Endothelial cell of umbilical vein (primary cell): ENCODE measurements at regions not wholly inside any gene's neighbourhood (a gene's known extent, or its start where the extent isn't known, plus 50 kb on each side); places are given as distances from the start of the nearest gene placed in this dataset.

Experiments used
- BruUV-seq: library from RNA; stranded (reverse); fragments of 400-500 nt; replicated peaks from 2 replicates; lab custom pipeline; 2021; lab: Mats Ljungman, UMichigan
- CTCF ChIA-PET: fragments of 300-600, 350-600 bp; sonication (Branson Sonifier 250); formaldehyde crosslinking; loops from one replicate; lab custom pipeline; 2021; ENCODE audit warnings: antibody characterized with exemption, inconsistent platforms; lab: Charles Lee
- POLR2A ChIA-PET: fragments of 300-600, 350-600 bp; sonication (Branson Sonifier 250); formaldehyde crosslinking; loops from one replicate; lab custom pipeline; 2021; ENCODE audit warnings: antibody characterized with exemption, inconsistent platforms; lab: Charles Lee
- DNase-seq: peaks from one replicate; pipeline ENCODE4 v3.0.0-alpha.2; 2011; ENCODE audit warnings: low read depth, low spot score
- FAIRE-seq: peaks from 2 replicates; lab custom pipeline; 2011; peaks lifted over from hg19 to GRCh38; lab: Jason Lieb, UNC
- H2AFZ ChIP-seq: 2 replicates; pipeline ENCODE4 v1.6.0; 2012; ENCODE audit warnings: low read depth, low read length, control low read depth, inconsistent platforms
- H3K27ac ChIP-seq: 2 replicates; pipeline ENCODE4 v1.5.1; 2011; ENCODE audit warnings: low read depth, mild to moderate bottlenecking, control low read depth, low read length, moderate library complexity; ENCODE audit not compliant: insufficient read depth
- H3K27me3 ChIP-seq, 2 experiments: 2 replicates each; pipeline versions ENCODE4 v1.6.0 to v1.6.1; 2011; ENCODE audit warnings: low read length in 2 of 2, mixed read lengths in 1 of 2; ENCODE audit not compliant: control insufficient read depth in 2 of 2, insufficient read depth in 2 of 2
- H3K36me3 ChIP-seq, 2 experiments: 2 replicates in 1 of 2; 3 replicates in 1 of 2; pipeline ENCODE4 v1.5.1; 2011; ENCODE audit warnings: low read length in 2 of 2, mild to moderate bottlenecking in 1 of 2, moderate library complexity in 1 of 2; ENCODE audit not compliant: control insufficient read depth in 2 of 2, insufficient read depth in 2 of 2; ENCODE audit errors: extremely low read depth in 1 of 2
- H3K4me1 ChIP-seq: 3 replicates; pipeline ENCODE4 v1.5.1; 2011; ENCODE audit warnings: mild to moderate bottlenecking, low read length; ENCODE audit not compliant: control insufficient read depth, insufficient read depth; ENCODE audit errors: extremely low read depth
- H3K4me2 ChIP-seq: 2 replicates; pipeline ENCODE4 v1.6.1; 2011; ENCODE audit warnings: low read length, control low read depth, mixed read lengths; ENCODE audit not compliant: insufficient read depth
- H3K4me3 ChIP-seq, 3 experiments: fragments of 200-600 bp in 1 of 3; sonication (generic), shearing (Covaris generic) in 1 of 3; replicated peaks in 1 of 3; 2 replicates each; pipeline ENCODE4 v1.5.1; 2011 to 2016; ENCODE audit warnings: control low read depth in 3 of 3, low read length in 3 of 3, mild to moderate bottlenecking in 2 of 3, inconsistent platforms in 1 of 3, low read depth in 1 of 3, moderate library complexity in 1 of 3; ENCODE audit not compliant: insufficient read depth in 1 of 3
- H3K79me2 ChIP-seq: 2 replicates; pipeline ENCODE4 v1.6.0; 2012; ENCODE audit warnings: low read length, inconsistent platforms; ENCODE audit not compliant: control insufficient read depth, insufficient read depth
- H3K9ac ChIP-seq: replicated peaks from 2 replicates; pipeline ENCODE3; 2011; ENCODE audit warnings: low read length, control low read depth; ENCODE audit not compliant: insufficient read depth; ENCODE audit errors: extremely low read depth
- H3K9me1 ChIP-seq: replicated peaks from 3 replicates; pipeline ENCODE4 v1.6.0; 2011; ENCODE audit warnings: mild to moderate bottlenecking, low read length; ENCODE audit not compliant: control insufficient read depth, insufficient read depth; ENCODE audit errors: extremely low read depth
- H3K9me3 ChIP-seq: replicated peaks from 2 replicates; pipeline ENCODE4 v1.5.1; 2012; ENCODE audit warnings: low read length, inconsistent platforms; ENCODE audit not compliant: control insufficient read depth, insufficient read depth
- H4K20me1 ChIP-seq: replicated peaks from 2 replicates; pipeline ENCODE3; 2011; ENCODE audit warnings: mild to moderate bottlenecking, low read length; ENCODE audit not compliant: control insufficient read depth, insufficient read depth; ENCODE audit errors: extremely low read depth
- EZH2 ChIP-seq: IDR thresholded peaks from 2 replicates; pipeline ENCODE4 v1.6.1; 2012; ENCODE audit warnings: borderline replicate concordance, low read depth, mild to moderate bottlenecking, moderate library complexity, low read length, inconsistent platforms; ENCODE audit not compliant: severe bottlenecking
- FOS ChIP-seq: IDR thresholded peaks from 2 replicates; pipeline ENCODE4 v1.6.1; 2011; ENCODE audit warnings: mild to moderate bottlenecking, low read length, moderate library complexity, borderline replicate concordance; ENCODE audit not compliant: insufficient read depth
- GATA2 ChIP-seq: IDR thresholded peaks from 2 replicates; pipeline ENCODE4 v1.7.0; 2011; ENCODE audit warnings: low read depth, mild to moderate bottlenecking, moderate library complexity, mixed read lengths, low read length; ENCODE audit not compliant: insufficient read length, insufficient read depth
- JUN ChIP-seq: IDR thresholded peaks from 2 replicates; pipeline ENCODE4 v1.6.1; 2011; ENCODE audit warnings: borderline replicate concordance, low read depth; ENCODE audit not compliant: insufficient read length, insufficient read depth
- MAX ChIP-seq: IDR thresholded peaks from 2 replicates; pipeline ENCODE4 v1.6.1; 2011; ENCODE audit not compliant: insufficient read depth, insufficient read length
- MYC ChIP-seq: IDR thresholded peaks from one replicate; pipeline ENCODE4 v1.6.1; 2011; ENCODE audit warnings: mild to moderate bottlenecking, low read depth, low read length
- POLR2A ChIP-seq: IDR thresholded peaks from 2 replicates; pipeline ENCODE4 v1.6.1; 2012; ENCODE audit warnings: low read depth, mild to moderate bottlenecking, control low read depth, low read length
- POLR2AphosphoS5 ChIP-seq: IDR thresholded peaks from 2 replicates; pipeline ENCODE4 v1.6.1; 2012; ENCODE audit warnings: low read depth, mild to moderate bottlenecking, control low read depth, low read length, moderate library complexity; ENCODE audit not compliant: insufficient read depth
- dilution Hi-C: fragments of 300-500 bp; cut with MboI; formaldehyde crosslinking; loops from one replicate; pipeline ENCODE4 v1.15.0; 2019; ENCODE audit warnings: low sequenced_read_pairs; ENCODE audit not compliant: extremely low pct_ligation_motif_present
- intact Hi-C: fragments of 100-400 bp; cut with micrococcal nuclease; formaldehyde crosslinking; loops from one replicate; pipeline ENCODE4 v1.10.0; 2022
- TF ChIP-seq, protein P1 (sequence below), 2 donors: IDR thresholded peaks; 1 replicate in 1 of 2; 2 replicates in 1 of 2; pipeline ENCODE4 v1.5.1; 2011; ENCODE audit warnings: low read length in 2 of 2, mild to moderate bottlenecking in 2 of 2, moderate library complexity in 2 of 2, control low read depth in 1 of 2, inconsistent platforms in 1 of 2, low read depth in 1 of 2; ENCODE audit not compliant: insufficient read depth in 1 of 2; ENCODE audit errors: extremely low read depth in 1 of 2

DNA sequence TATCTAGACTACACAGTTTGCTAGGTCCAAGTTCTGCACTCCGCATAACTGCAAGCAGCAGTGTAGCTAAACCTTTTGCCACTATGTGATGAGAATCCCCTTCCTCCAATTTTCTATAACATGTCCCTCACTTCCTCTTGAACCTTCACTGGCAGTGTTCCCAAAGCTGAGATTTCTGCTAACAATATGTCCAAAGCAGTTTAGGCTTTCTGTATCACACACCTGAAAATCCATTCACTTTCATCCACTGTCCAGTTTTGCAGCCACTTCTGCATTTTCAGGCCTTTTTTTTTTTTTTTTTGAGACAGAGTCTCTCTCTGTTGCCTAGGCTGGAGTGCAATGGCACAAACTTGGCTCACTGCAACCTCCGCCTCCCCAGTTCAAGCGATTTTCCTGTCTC, 111.1 kb downstream of the GADD45G start:
- Histone ChIP-seq H3K27ac (no peak overlapping the region), H3K36me3 (no peaks in the 10 kb centered on the region), H2AFZ (no peak overlapping the region), H3K4me2 (no peak overlapping the region), H3K27me3 (no peaks in the 10 kb centered on the region), H4K20me1 (no peaks in the 10 kb centered on the region), H3K9ac (no peak overlapping the region), H3K4me1 (no peaks in the 10 kb centered on the region), H3K4me3 (no peak overlapping the region), H3K9me3 (no peaks in the 10 kb centered on the region), H3K79me2 (no peaks in the 10 kb centered on the region), H3K9me1 (no peaks in the 10 kb centered on the region)
- no peak for FAIRE-seq
- TF ChIP-seq MAX (no peak), MYC (no peak), POLR2AphosphoS5 (no peak), JUN (no peak), GATA2 (no peak), POLR2A (no peak), EZH2 (no peak), FOS (no peak)
- TF ChIP-seq, protein P1, sequence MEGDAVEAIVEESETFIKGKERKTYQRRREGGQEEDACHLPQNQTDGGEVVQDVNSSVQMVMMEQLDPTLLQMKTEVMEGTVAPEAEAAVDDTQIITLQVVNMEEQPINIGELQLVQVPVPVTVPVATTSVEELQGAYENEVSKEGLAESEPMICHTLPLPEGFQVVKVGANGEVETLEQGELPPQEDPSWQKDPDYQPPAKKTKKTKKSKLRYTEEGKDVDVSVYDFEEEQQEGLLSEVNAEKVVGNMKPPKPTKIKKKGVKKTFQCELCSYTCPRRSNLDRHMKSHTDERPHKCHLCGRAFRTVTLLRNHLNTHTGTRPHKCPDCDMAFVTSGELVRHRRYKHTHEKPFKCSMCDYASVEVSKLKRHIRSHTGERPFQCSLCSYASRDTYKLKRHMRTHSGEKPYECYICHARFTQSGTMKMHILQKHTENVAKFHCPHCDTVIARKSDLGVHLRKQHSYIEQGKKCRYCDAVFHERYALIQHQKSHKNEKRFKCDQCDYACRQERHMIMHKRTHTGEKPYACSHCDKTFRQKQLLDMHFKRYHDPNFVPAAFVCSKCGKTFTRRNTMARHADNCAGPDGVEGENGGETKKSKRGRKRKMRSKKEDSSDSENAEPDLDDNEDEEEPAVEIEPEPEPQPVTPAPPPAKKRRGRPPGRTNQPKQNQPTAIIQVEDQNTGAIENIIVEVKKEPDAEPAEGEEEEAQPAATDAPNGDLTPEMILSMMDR (IDR thresholded peaks at IDR 0.05; ENCODE audit: extremely low read depth in 1 of 2, insufficient read depth in 1 of 2, low read depth in 1 of 2, low read length in 2 of 2), result no peak
- dilution Hi-C loops (loop anchor here (10.0 kb wide), 1 partner anchor 59 kb away; no protein-coding TSS in a partner anchor), intact Hi-C loops (no loop called here)
- BruUV-seq, result no TSS peak
- CTCF ChIA-PET, result interaction anchor here (0.7 kb wide), 1 partner anchor 18 kb away, joined by 3 read pairs; no protein-coding TSS in a partner anchor
- POLR2A ChIA-PET, result no interaction called here
- no peak for DNase-seq
